KOPT-K1 (cell line): ENCODE measurements at regions not wholly inside any gene's neighbourhood (a gene's known extent, or its start where the extent isn't known, plus 50 kb on each side); places are given as distances from the start of the nearest gene placed in this dataset.

ENCODE experiments used
- H3K27ac ChIP-seq: fragments of 200-600 bp; sonication (generic); 2 replicates; pipeline ENCODE4 v1.5.1; 2016; ENCODE audit warnings: antibody characterized with exemption, mild to moderate bottlenecking, low read depth, low read length; ENCODE audit not compliant: poor library complexity, severe bottlenecking
- H3K36me3 ChIP-seq: fragments of 200-600 bp; sonication (generic); 2 replicates; pipeline ENCODE4 v1.5.1; 2017; ENCODE audit warnings: antibody characterized with exemption, mild to moderate bottlenecking, low read length, moderate library complexity; ENCODE audit not compliant: insufficient read depth
- H3K9me3 ChIP-seq: fragments of 200-600 bp; sonication (generic); 2 replicates; pipeline ENCODE4 v1.5.1; 2017; ENCODE audit warnings: antibody characterized with exemption, low read length, mild to moderate bottlenecking; ENCODE audit not compliant: insufficient read depth, poor library complexity, severe bottlenecking

- no peaks in the 10 kb centered on the region for H3K9me3 ChIP-seq
- no peak overlapping the region for H3K27ac ChIP-seq
- no peaks in the 10 kb centered on the region for H3K36me3 ChIP-seq
These were observed 88.0 kb upstream of the SETBP1 start for GRCh38 chr18:44592639-44593038.

- Histone ChIP-seq H3K36me3 (no peaks in the 10 kb centered on the region), H3K27ac (no peak overlapping the region), H3K9me3 (no peaks in the 10 kb centered on the region)
These were observed 85.8 kb upstream of the SETBP1 start for GRCh38 chr18:44594799-44595467.

GRCh38 chr18:44597797-44598196, 82.9 kb upstream of the SETBP1 start:
- H3K27ac ChIP-seq: no peak overlapping the region
- no peaks in the 10 kb centered on the region for H3K9me3 ChIP-seq
- H3K36me3 ChIP-seq: no peaks in the 10 kb centered on the region

GRCh38 chr18:44598514-44598913, 82.2 kb upstream of the SETBP1 start:
- Histone ChIP-seq H3K36me3 (no peaks in the 10 kb centered on the region), H3K9me3 (no peaks in the 10 kb centered on the region), H3K27ac (no peak overlapping the region)

GRCh38 chr18:44599412-44599811, 81.3 kb upstream of the SETBP1 start:
- H3K9me3 ChIP-seq: no peaks in the 10 kb centered on the region
- no peaks in the 10 kb centered on the region for H3K36me3 ChIP-seq
- no peak overlapping the region for H3K27ac ChIP-seq

GRCh38 chr18:44601447-44601846, 79.2 kb upstream of the SETBP1 start:
- Histone ChIP-seq H3K36me3 (no peaks in the 10 kb centered on the region), H3K27ac (no peak overlapping the region), H3K9me3 (no peaks in the 10 kb centered on the region)

GRCh38 chr18:44602380-44602779, 78.3 kb upstream of the SETBP1 start:
- H3K9me3 ChIP-seq: no peaks in the 10 kb centered on the region
- no peaks in the 10 kb centered on the region for H3K36me3 ChIP-seq
- no peak overlapping the region for H3K27ac ChIP-seq

GRCh38 chr18:44602845-44603244, 77.8 kb upstream of the SETBP1 start:
- no peaks in the 10 kb centered on the region for H3K9me3 ChIP-seq
- H3K36me3 ChIP-seq: no peaks in the 10 kb centered on the region
- no peak overlapping the region for H3K27ac ChIP-seq

GRCh38 chr18:44609181-44609941, 71.3 kb upstream of the SETBP1 start:
- Histone ChIP-seq H3K27ac (no peak overlapping the region), H3K36me3 (no peaks in the 10 kb centered on the region), H3K9me3 (no peaks in the 10 kb centered on the region)

- no peaks in the 10 kb centered on the region for H3K36me3 ChIP-seq
- H3K9me3 ChIP-seq: no peaks in the 10 kb centered on the region
- H3K27ac ChIP-seq: no peak overlapping the region
These were observed 59.9 kb upstream of the SETBP1 start for GRCh38 chr18:44620812-44621211.

GRCh38 chr18:44624052-44624451, 56.6 kb upstream of the SETBP1 start:
- Histone ChIP-seq H3K9me3 (no peaks in the 10 kb centered on the region), H3K27ac (no peak overlapping the region), H3K36me3 (no peaks in the 10 kb centered on the region)

GRCh38 chr18:44625386-44625785, 55.3 kb upstream of the SETBP1 start:
- H3K36me3 ChIP-seq: no peaks in the 10 kb centered on the region
- H3K9me3 ChIP-seq: no peaks in the 10 kb centered on the region
- H3K27ac ChIP-seq: no peak overlapping the region

- H3K27ac ChIP-seq: no peak overlapping the region
- H3K36me3 ChIP-seq: no peaks in the 10 kb centered on the region
- H3K9me3 ChIP-seq: no peaks in the 10 kb centered on the region
These were observed 54.5 kb upstream of the SETBP1 start for GRCh38 chr18:44626236-44626635.

- Histone ChIP-seq H3K36me3 (no peaks in the 10 kb centered on the region), H3K9me3 (no peaks in the 10 kb centered on the region), H3K27ac (no peak overlapping the region)
These were observed 53.9 kb upstream of the SETBP1 start for GRCh38 chr18:44626807-44627206.

- Histone ChIP-seq H3K9me3 (no peaks in the 10 kb centered on the region), H3K36me3 (no peaks in the 10 kb centered on the region), H3K27ac (no peak overlapping the region)
These were observed 53.4 kb upstream of the SETBP1 start for GRCh38 chr18:44627280-44627679.

- no peaks in the 10 kb centered on the region for H3K36me3 ChIP-seq
- H3K9me3 ChIP-seq: no peaks in the 10 kb centered on the region
- no peak overlapping the region for H3K27ac ChIP-seq
These were observed 51.3 kb upstream of the SETBP1 start for GRCh38 chr18:44629406-44629805.
